Keratinocyte (primary cell): ENCODE measurements at regions not wholly inside any gene's neighbourhood (a gene's known extent, or its start where the extent isn't known, plus 50 kb on each side); places are given as distances from the start of the nearest gene placed in this dataset.

Experiments used
- DNase-seq: peaks from one replicate; pipeline ENCODE4 v3.0.0-alpha.2; 2011; ENCODE audit warnings: low read depth, missing footprints, low spot score
- FAIRE-seq: peaks from 2 replicates; lab custom pipeline; 2011; peaks lifted over from hg19 to GRCh38; lab: Jason Lieb, UNC
- H2AFZ ChIP-seq: 2 replicates; pipeline ENCODE4 v1.6.0; 2012; ENCODE audit warnings: low read length, control low read depth, inconsistent platforms; ENCODE audit not compliant: control insufficient read depth
- H3K27ac ChIP-seq: 2 replicates; pipeline ENCODE4 v1.5.1; 2011; ENCODE audit warnings: low read length; ENCODE audit not compliant: control insufficient read depth, insufficient read depth
- H3K27me3 ChIP-seq: 3 replicates; pipeline ENCODE4 v1.6.0; 2011; ENCODE audit warnings: low read length; ENCODE audit not compliant: control insufficient read depth, insufficient read depth; ENCODE audit errors: extremely low read depth
- H3K36me3 ChIP-seq, 2 experiments: 2 replicates in 1 of 2; 3 replicates in 1 of 2; pipeline ENCODE4 v1.5.1; 2011; ENCODE audit warnings: low read length in 2 of 2, mild to moderate bottlenecking in 1 of 2; ENCODE audit not compliant: control insufficient read depth in 2 of 2, insufficient read depth in 2 of 2; ENCODE audit errors: extremely low read depth in 1 of 2
- H3K4me1 ChIP-seq: 3 replicates; pipeline ENCODE4 v1.5.1; 2011; ENCODE audit warnings: low read length; ENCODE audit not compliant: control insufficient read depth, insufficient read depth; ENCODE audit errors: extremely low read depth
- H3K4me2 ChIP-seq: 3 replicates; pipeline ENCODE4 v1.6.0; 2011; ENCODE audit warnings: low read depth, low read length; ENCODE audit not compliant: control insufficient read depth, insufficient read depth; ENCODE audit errors: extremely low read depth
- H3K4me3 ChIP-seq, 3 experiments: fragments of 200-600 bp in 1 of 3; sonication (generic) in 1 of 3; 2 replicates in 2 of 3; 3 replicates in 1 of 3; pipeline ENCODE4 v1.5.1; 2011 to 2016; ENCODE audit warnings: low read length in 3 of 3, mild to moderate bottlenecking in 3 of 3, control low read depth in 2 of 3, inconsistent platforms in 1 of 3, low read depth in 1 of 3, mixed read lengths in 1 of 3, mixed run types in 1 of 3, moderate library complexity in 1 of 3; ENCODE audit not compliant: control insufficient read depth in 2 of 3, insufficient read depth in 2 of 3; ENCODE audit errors: extremely low read depth in 1 of 3
- H3K79me2 ChIP-seq: 2 replicates; pipeline ENCODE4 v1.6.0; 2012; ENCODE audit warnings: low read length; ENCODE audit not compliant: control insufficient read depth, insufficient read depth
- H3K9ac ChIP-seq: 3 replicates; pipeline ENCODE4 v1.6.0; 2011; ENCODE audit warnings: low read length; ENCODE audit not compliant: control insufficient read depth, insufficient read depth; ENCODE audit errors: extremely low read depth
- H3K9me1 ChIP-seq: 3 replicates; pipeline ENCODE4 v1.6.0; 2011; ENCODE audit warnings: low read length; ENCODE audit not compliant: control insufficient read depth, insufficient read depth; ENCODE audit errors: extremely low read depth
- H3K9me3 ChIP-seq: 2 replicates; pipeline ENCODE4 v1.5.1; 2012; ENCODE audit warnings: low read depth, low read length; ENCODE audit not compliant: control insufficient read depth
- H4K20me1 ChIP-seq: 3 replicates; pipeline ENCODE4 v1.6.0; 2011; ENCODE audit warnings: low read length; ENCODE audit not compliant: control insufficient read depth, insufficient read depth; ENCODE audit errors: extremely low read depth
- CTCF ChIP-seq, 3 experiments: IDR thresholded peaks in 1 of 3; conservative IDR thresholded peaks in 1 of 3; optimal IDR thresholded peaks in 1 of 3; 2 replicates in 2 of 3; 3 replicates in 1 of 3; pipeline versions ENCODE3 to v1.5.1; 2011; ENCODE audit warnings: low read length in 3 of 3, mild to moderate bottlenecking in 3 of 3, moderate library complexity in 2 of 3, control low read depth in 1 of 3, inconsistent platforms in 1 of 3; ENCODE audit not compliant: insufficient read depth in 2 of 3; ENCODE audit errors: extremely low read depth in 1 of 3
- EZH2 ChIP-seq: IDR thresholded peaks from one replicate; pipeline ENCODE4 v1.6.1; 2012; ENCODE audit warnings: inconsistent platforms, mild to moderate bottlenecking, low read length, moderate library complexity
- dilution Hi-C: fragments of 300-500 bp; cut with MboI; formaldehyde crosslinking; loops from one replicate; pipeline ENCODE4 v1.7.0; 2020; ENCODE audit warnings: low sequenced_read_pairs; ENCODE audit not compliant: extremely low pct_ligation_motif_present

- FAIRE-seq: no peak
- no peak overlapping the region for H2AFZ ChIP-seq
- H3K4me3 ChIP-seq: no peak overlapping the region
- no peak overlapping the region for H3K9ac ChIP-seq
- no peaks in the 10 kb centered on the region for H3K9me3 ChIP-seq
- H3K27me3 ChIP-seq: no peaks in the 10 kb centered on the region
- H4K20me1 ChIP-seq: no peaks in the 10 kb centered on the region
- no peak overlapping the region for H3K27ac ChIP-seq
- dilution Hi-C loops: no loop called here
- no peak overlapping the region for H3K4me2 ChIP-seq
- H3K4me1 ChIP-seq: no peaks in the 10 kb centered on the region
- TF ChIP-seq CTCF (optimal IDR thresholded peaks at IDR 0.05 in 1 of 3, IDR thresholded peaks at IDR 0.05 in 1 of 3, conservative IDR thresholded peaks at IDR 0.05 in 1 of 3; ENCODE audit: extremely low read depth in 1 of 3, insufficient read depth in 2 of 3, low read length in 3 of 3) (no peak), EZH2 (no peak)
- no peak for DNase-seq
- H3K79me2 ChIP-seq: no peaks in the 10 kb centered on the region
- H3K36me3 ChIP-seq: no peaks in the 10 kb centered on the region
- H3K9me1 ChIP-seq: no peaks in the 10 kb centered on the region
These were observed 750.0 kb upstream of the CITED2 start for GRCh38 chr6:140124498-140124897.

GRCh38 chr6:140108167-140108566, 733.7 kb upstream of the CITED2 start:
- Histone ChIP-seq H3K36me3 (no peaks in the 10 kb centered on the region), H3K4me3 (no peak overlapping the region), H3K9me1 (no peaks in the 10 kb centered on the region), H3K4me1 (peaks cover 12% of the 10 kb centered on the region), H2AFZ (no peak overlapping the region), H3K79me2 (no peaks in the 10 kb centered on the region), H3K9ac (no peak overlapping the region), H3K4me2 (no peak overlapping the region), H3K27me3 (no peaks in the 10 kb centered on the region), H4K20me1 (no peaks in the 10 kb centered on the region), H3K27ac (no peak overlapping the region), H3K9me3 (no peaks in the 10 kb centered on the region)
- DNase-seq: no peak
- TF ChIP-seq EZH2 (no peak), CTCF (optimal IDR thresholded peaks at IDR 0.05 in 1 of 3, IDR thresholded peaks at IDR 0.05 in 1 of 3, conservative IDR thresholded peaks at IDR 0.05 in 1 of 3; ENCODE audit: extremely low read depth in 1 of 3, insufficient read depth in 2 of 3, low read length in 3 of 3) (no peak)
- dilution Hi-C loops: no loop called here
- no peak for FAIRE-seq
